ENCODE measurements at regions not wholly inside any gene's neighbourhood (a gene's known extent, or its start where the extent isn't known, plus 50 kb on each side); places are given as distances from the start of the nearest gene placed in this dataset.

DNA sequence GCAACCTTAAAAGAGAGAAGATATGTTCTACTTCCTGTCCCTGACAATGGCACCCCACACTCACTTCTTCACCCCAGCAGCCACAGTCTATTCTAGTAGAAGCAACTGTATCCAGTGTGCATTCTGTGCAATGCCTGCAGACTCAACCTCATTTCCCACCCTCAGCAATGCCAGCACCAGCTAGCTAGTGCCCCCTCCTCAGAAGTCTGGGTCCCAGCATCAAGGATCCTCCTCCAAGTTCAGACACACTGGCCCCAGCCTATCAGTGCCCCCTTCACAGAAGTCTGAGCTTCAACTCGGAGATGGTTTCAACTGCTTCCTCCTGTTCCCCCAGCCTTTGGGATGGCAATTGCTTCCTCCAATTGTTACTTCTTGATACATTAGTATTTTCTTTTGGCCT is 268.3 kb downstream of the MEX3B start:
- TF ChIP-seq, protein P1, sequence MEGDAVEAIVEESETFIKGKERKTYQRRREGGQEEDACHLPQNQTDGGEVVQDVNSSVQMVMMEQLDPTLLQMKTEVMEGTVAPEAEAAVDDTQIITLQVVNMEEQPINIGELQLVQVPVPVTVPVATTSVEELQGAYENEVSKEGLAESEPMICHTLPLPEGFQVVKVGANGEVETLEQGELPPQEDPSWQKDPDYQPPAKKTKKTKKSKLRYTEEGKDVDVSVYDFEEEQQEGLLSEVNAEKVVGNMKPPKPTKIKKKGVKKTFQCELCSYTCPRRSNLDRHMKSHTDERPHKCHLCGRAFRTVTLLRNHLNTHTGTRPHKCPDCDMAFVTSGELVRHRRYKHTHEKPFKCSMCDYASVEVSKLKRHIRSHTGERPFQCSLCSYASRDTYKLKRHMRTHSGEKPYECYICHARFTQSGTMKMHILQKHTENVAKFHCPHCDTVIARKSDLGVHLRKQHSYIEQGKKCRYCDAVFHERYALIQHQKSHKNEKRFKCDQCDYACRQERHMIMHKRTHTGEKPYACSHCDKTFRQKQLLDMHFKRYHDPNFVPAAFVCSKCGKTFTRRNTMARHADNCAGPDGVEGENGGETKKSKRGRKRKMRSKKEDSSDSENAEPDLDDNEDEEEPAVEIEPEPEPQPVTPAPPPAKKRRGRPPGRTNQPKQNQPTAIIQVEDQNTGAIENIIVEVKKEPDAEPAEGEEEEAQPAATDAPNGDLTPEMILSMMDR (conservative IDR thresholded peaks at IDR 0.05; ENCODE audit: low read length), result no peak
- no peak for TF ChIP-seq EZH2phosphoT487 (IDR thresholded peaks at IDR 0.05; ENCODE audit: borderline replicate concordance)

Data from Loucy (cell line).